Endothelial cell of umbilical vein (primary cell): ENCODE measurements at regions not wholly inside any gene's neighbourhood (a gene's known extent, or its start where the extent isn't known, plus 50 kb on each side); places are given as distances from the start of the nearest gene placed in this dataset.

ENCODE experiments used
- BruUV-seq: library from RNA; stranded (reverse); fragments of 400-500 nt; replicated peaks from 2 replicates; lab custom pipeline; 2021; lab: Mats Ljungman, UMichigan
- CTCF ChIA-PET: fragments of 300-600, 350-600 bp; sonication (Branson Sonifier 250); formaldehyde crosslinking; loops from one replicate; lab custom pipeline; 2021; ENCODE audit warnings: antibody characterized with exemption, inconsistent platforms; lab: Charles Lee
- POLR2A ChIA-PET: fragments of 300-600, 350-600 bp; sonication (Branson Sonifier 250); formaldehyde crosslinking; loops from one replicate; lab custom pipeline; 2021; ENCODE audit warnings: antibody characterized with exemption, inconsistent platforms; lab: Charles Lee
- DNase-seq: peaks from one replicate; pipeline ENCODE4 v3.0.0-alpha.2; 2011; ENCODE audit warnings: low read depth, low spot score
- FAIRE-seq: peaks from 2 replicates; lab custom pipeline; 2011; peaks lifted over from hg19 to GRCh38; lab: Jason Lieb, UNC
- H2AFZ ChIP-seq: 2 replicates; pipeline ENCODE4 v1.6.0; 2012; ENCODE audit warnings: low read depth, low read length, control low read depth, inconsistent platforms
- H3K27ac ChIP-seq: 2 replicates; pipeline ENCODE4 v1.5.1; 2011; ENCODE audit warnings: low read depth, mild to moderate bottlenecking, control low read depth, low read length, moderate library complexity; ENCODE audit not compliant: insufficient read depth
- H3K27me3 ChIP-seq, 2 experiments: 2 replicates each; pipeline versions ENCODE4 v1.6.0 to v1.6.1; 2011; ENCODE audit warnings: low read length in 2 of 2, mixed read lengths in 1 of 2; ENCODE audit not compliant: control insufficient read depth in 2 of 2, insufficient read depth in 2 of 2
- H3K36me3 ChIP-seq, 2 experiments: 2 replicates in 1 of 2; 3 replicates in 1 of 2; pipeline ENCODE4 v1.5.1; 2011; ENCODE audit warnings: low read length in 2 of 2, mild to moderate bottlenecking in 1 of 2, moderate library complexity in 1 of 2; ENCODE audit not compliant: control insufficient read depth in 2 of 2, insufficient read depth in 2 of 2; ENCODE audit errors: extremely low read depth in 1 of 2
- H3K4me1 ChIP-seq: 3 replicates; pipeline ENCODE4 v1.5.1; 2011; ENCODE audit warnings: mild to moderate bottlenecking, low read length; ENCODE audit not compliant: control insufficient read depth, insufficient read depth; ENCODE audit errors: extremely low read depth
- H3K4me2 ChIP-seq: 2 replicates; pipeline ENCODE4 v1.6.1; 2011; ENCODE audit warnings: low read length, control low read depth, mixed read lengths; ENCODE audit not compliant: insufficient read depth
- H3K4me3 ChIP-seq, 3 experiments: fragments of 200-600 bp in 1 of 3; sonication (generic), shearing (Covaris generic) in 1 of 3; replicated peaks in 1 of 3; 2 replicates each; pipeline ENCODE4 v1.5.1; 2011 to 2016; ENCODE audit warnings: control low read depth in 3 of 3, low read length in 3 of 3, mild to moderate bottlenecking in 2 of 3, inconsistent platforms in 1 of 3, low read depth in 1 of 3, moderate library complexity in 1 of 3; ENCODE audit not compliant: insufficient read depth in 1 of 3
- H3K79me2 ChIP-seq: 2 replicates; pipeline ENCODE4 v1.6.0; 2012; ENCODE audit warnings: low read length, inconsistent platforms; ENCODE audit not compliant: control insufficient read depth, insufficient read depth
- H3K9ac ChIP-seq: replicated peaks from 2 replicates; pipeline ENCODE3; 2011; ENCODE audit warnings: low read length, control low read depth; ENCODE audit not compliant: insufficient read depth; ENCODE audit errors: extremely low read depth
- H3K9me1 ChIP-seq: replicated peaks from 3 replicates; pipeline ENCODE4 v1.6.0; 2011; ENCODE audit warnings: mild to moderate bottlenecking, low read length; ENCODE audit not compliant: control insufficient read depth, insufficient read depth; ENCODE audit errors: extremely low read depth
- H3K9me3 ChIP-seq: replicated peaks from 2 replicates; pipeline ENCODE4 v1.5.1; 2012; ENCODE audit warnings: low read length, inconsistent platforms; ENCODE audit not compliant: control insufficient read depth, insufficient read depth
- H4K20me1 ChIP-seq: replicated peaks from 2 replicates; pipeline ENCODE3; 2011; ENCODE audit warnings: mild to moderate bottlenecking, low read length; ENCODE audit not compliant: control insufficient read depth, insufficient read depth; ENCODE audit errors: extremely low read depth
- EZH2 ChIP-seq: IDR thresholded peaks from 2 replicates; pipeline ENCODE4 v1.6.1; 2012; ENCODE audit warnings: borderline replicate concordance, low read depth, mild to moderate bottlenecking, moderate library complexity, low read length, inconsistent platforms; ENCODE audit not compliant: severe bottlenecking
- FOS ChIP-seq: IDR thresholded peaks from 2 replicates; pipeline ENCODE4 v1.6.1; 2011; ENCODE audit warnings: mild to moderate bottlenecking, low read length, moderate library complexity, borderline replicate concordance; ENCODE audit not compliant: insufficient read depth
- GATA2 ChIP-seq: IDR thresholded peaks from 2 replicates; pipeline ENCODE4 v1.7.0; 2011; ENCODE audit warnings: low read depth, mild to moderate bottlenecking, moderate library complexity, mixed read lengths, low read length; ENCODE audit not compliant: insufficient read length, insufficient read depth
- JUN ChIP-seq: IDR thresholded peaks from 2 replicates; pipeline ENCODE4 v1.6.1; 2011; ENCODE audit warnings: borderline replicate concordance, low read depth; ENCODE audit not compliant: insufficient read length, insufficient read depth
- MYC ChIP-seq: IDR thresholded peaks from one replicate; pipeline ENCODE4 v1.6.1; 2011; ENCODE audit warnings: mild to moderate bottlenecking, low read depth, low read length
- POLR2A ChIP-seq: IDR thresholded peaks from 2 replicates; pipeline ENCODE4 v1.6.1; 2012; ENCODE audit warnings: low read depth, mild to moderate bottlenecking, control low read depth, low read length
- POLR2AphosphoS5 ChIP-seq: IDR thresholded peaks from 2 replicates; pipeline ENCODE4 v1.6.1; 2012; ENCODE audit warnings: low read depth, mild to moderate bottlenecking, control low read depth, low read length, moderate library complexity; ENCODE audit not compliant: insufficient read depth
- dilution Hi-C: fragments of 300-500 bp; cut with MboI; formaldehyde crosslinking; loops from one replicate; pipeline ENCODE4 v1.15.0; 2019; ENCODE audit warnings: low sequenced_read_pairs; ENCODE audit not compliant: extremely low pct_ligation_motif_present
- intact Hi-C: fragments of 100-400 bp; cut with micrococcal nuclease; formaldehyde crosslinking; loops from one replicate; pipeline ENCODE4 v1.10.0; 2022
- TF ChIP-seq, protein P1 (sequence below), 2 donors: IDR thresholded peaks; 1 replicate in 1 of 2; 2 replicates in 1 of 2; pipeline ENCODE4 v1.5.1; 2011; ENCODE audit warnings: low read length in 2 of 2, mild to moderate bottlenecking in 2 of 2, moderate library complexity in 2 of 2, control low read depth in 1 of 2, inconsistent platforms in 1 of 2, low read depth in 1 of 2; ENCODE audit not compliant: insufficient read depth in 1 of 2; ENCODE audit errors: extremely low read depth in 1 of 2
- TF ChIP-seq, protein P2 (sequence below): IDR thresholded peaks from 2 replicates; pipeline ENCODE4 v1.6.1; 2011; ENCODE audit not compliant: insufficient read depth, insufficient read length

GRCh38 chr17:68175905-68176304, 71.9 kb upstream of the AMZ2 start:
- no peak for FAIRE-seq

More at GRCh38 chr17:68175905-68176304, 71.9 kb upstream of the AMZ2 start:
- no peak overlapping the region for H3K9ac ChIP-seq
- BruUV-seq, result no TSS peak
- no peak overlapping the region for H3K4me2 ChIP-seq
- dilution Hi-C loops, result no loop called here
- no peaks in the 10 kb centered on the region for H3K4me1 ChIP-seq
- H3K4me3 ChIP-seq, result no peak overlapping the region
- no peak for DNase-seq
- POLR2A ChIA-PET, result no interaction called here
- H3K27me3 ChIP-seq, result no peaks in the 10 kb centered on the region
- H3K79me2 ChIP-seq, result no peaks in the 10 kb centered on the region
- no peak overlapping the region for H3K27ac ChIP-seq
- no peaks in the 10 kb centered on the region for H4K20me1 ChIP-seq
- CTCF ChIA-PET, result interaction anchor here (0.9 to 2.7 kb wide), 3 partner anchors 24 to 223 kb away, joined by 3 to 11 read pairs (median 8); no protein-coding TSS in a partner anchor
- H3K9me3 ChIP-seq, result no peaks in the 10 kb centered on the region
- no peaks in the 10 kb centered on the region for H3K36me3 ChIP-seq
- TF ChIP-seq, protein P1, sequence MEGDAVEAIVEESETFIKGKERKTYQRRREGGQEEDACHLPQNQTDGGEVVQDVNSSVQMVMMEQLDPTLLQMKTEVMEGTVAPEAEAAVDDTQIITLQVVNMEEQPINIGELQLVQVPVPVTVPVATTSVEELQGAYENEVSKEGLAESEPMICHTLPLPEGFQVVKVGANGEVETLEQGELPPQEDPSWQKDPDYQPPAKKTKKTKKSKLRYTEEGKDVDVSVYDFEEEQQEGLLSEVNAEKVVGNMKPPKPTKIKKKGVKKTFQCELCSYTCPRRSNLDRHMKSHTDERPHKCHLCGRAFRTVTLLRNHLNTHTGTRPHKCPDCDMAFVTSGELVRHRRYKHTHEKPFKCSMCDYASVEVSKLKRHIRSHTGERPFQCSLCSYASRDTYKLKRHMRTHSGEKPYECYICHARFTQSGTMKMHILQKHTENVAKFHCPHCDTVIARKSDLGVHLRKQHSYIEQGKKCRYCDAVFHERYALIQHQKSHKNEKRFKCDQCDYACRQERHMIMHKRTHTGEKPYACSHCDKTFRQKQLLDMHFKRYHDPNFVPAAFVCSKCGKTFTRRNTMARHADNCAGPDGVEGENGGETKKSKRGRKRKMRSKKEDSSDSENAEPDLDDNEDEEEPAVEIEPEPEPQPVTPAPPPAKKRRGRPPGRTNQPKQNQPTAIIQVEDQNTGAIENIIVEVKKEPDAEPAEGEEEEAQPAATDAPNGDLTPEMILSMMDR (IDR thresholded peaks at IDR 0.05; ENCODE audit: extremely low read depth in 1 of 2, insufficient read depth in 1 of 2, low read depth in 1 of 2, low read length in 2 of 2), result no peak
- TF ChIP-seq POLR2AphosphoS5 (no peak), JUN (no peak), POLR2A (no peak), GATA2 (no peak), MYC (no peak), FOS (no peak), EZH2 (no peak)
- TF ChIP-seq, protein P2, sequence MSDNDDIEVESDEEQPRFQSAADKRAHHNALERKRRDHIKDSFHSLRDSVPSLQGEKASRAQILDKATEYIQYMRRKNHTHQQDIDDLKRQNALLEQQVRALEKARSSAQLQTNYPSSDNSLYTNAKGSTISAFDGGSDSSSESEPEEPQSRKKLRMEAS, result no peak
- no peaks in the 10 kb centered on the region for H3K9me1 ChIP-seq
- intact Hi-C loops, result no loop called here
- H2AFZ ChIP-seq, result no peak overlapping the region
